Neuronal stem cell (in vitro differentiated cells): ENCODE measurements at regions not wholly inside any gene's neighbourhood (a gene's known extent, or its start where the extent isn't known, plus 50 kb on each side); places are given as distances from the start of the nearest gene placed in this dataset.
"Not testable (repeated sequence)": the region's sequence is repeated elsewhere in the genome, so short reads cannot be mapped to it uniquely, and the experiment has no call there.

ENCODE experiments used
- DNase-seq: peaks from one replicate; pipeline ENCODE4 v3.0.0-alpha.2; 2013; ENCODE audit warnings: low spot score
- H2AFZ ChIP-seq: one replicate; pipeline ENCODE4 v1.6.1; 2013; ENCODE audit warnings: mild to moderate bottlenecking, low read length, inconsistent platforms
- H2AK5ac ChIP-seq: 2 replicates; pipeline ENCODE4 v1.6.1; 2013; ENCODE audit warnings: low read depth, mild to moderate bottlenecking, inconsistent platforms, low read length, moderate library complexity, mixed read lengths
- H2BK120ac ChIP-seq: 2 replicates; pipeline ENCODE4 v1.6.1; 2013; ENCODE audit warnings: low read depth, mild to moderate bottlenecking, inconsistent platforms, low read length, moderate library complexity, mixed read lengths
- H2BK12ac ChIP-seq: one replicate; pipeline ENCODE4 v1.6.1; 2013; ENCODE audit warnings: low read length, inconsistent platforms
- H2BK15ac ChIP-seq: 2 replicates; pipeline ENCODE4 v1.6.1; 2013; ENCODE audit warnings: mild to moderate bottlenecking, low read length, inconsistent platforms, mixed read lengths
- H2BK5ac ChIP-seq: one replicate; pipeline ENCODE4 v1.6.1; 2013; ENCODE audit warnings: inconsistent platforms, mild to moderate bottlenecking, low read length, moderate library complexity
- H3K14ac ChIP-seq: one replicate; pipeline ENCODE4 v1.6.1; 2013; ENCODE audit warnings: low read length, inconsistent platforms
- H3K18ac ChIP-seq: 2 replicates; pipeline ENCODE4 v1.6.1; 2013; ENCODE audit warnings: low read length, inconsistent platforms
- H3K23ac ChIP-seq: 2 replicates; pipeline ENCODE4 v1.6.1; 2013; ENCODE audit warnings: low read depth, mild to moderate bottlenecking, mixed read lengths, low read length, inconsistent platforms; ENCODE audit not compliant: poor library complexity
- H3K27ac ChIP-seq: replicated peaks from 3 replicates; pipeline ENCODE4 v1.5.1; 2013; ENCODE audit warnings: low read length, inconsistent platforms
- H3K27me3 ChIP-seq, 3 experiments: 2 replicates each; pipeline ENCODE4 v1.6.1; 2013; ENCODE audit warnings: low read length in 3 of 3, mild to moderate bottlenecking in 2 of 3, inconsistent platforms in 1 of 3, low read depth in 1 of 3, mixed read lengths in 1 of 3, moderate library complexity in 1 of 3; ENCODE audit not compliant: control insufficient read depth in 3 of 3, insufficient read depth in 3 of 3
- H3K36me3 ChIP-seq, 2 donors: replicated peaks in 1 of 2; 2 replicates each; pipeline ENCODE4 v1.6.1; 2013; ENCODE audit warnings: low read length in 2 of 2; ENCODE audit not compliant: control insufficient read depth in 2 of 2, insufficient read depth in 2 of 2
- H3K4ac ChIP-seq: 2 replicates; pipeline ENCODE4 v1.6.1; 2013; ENCODE audit warnings: inconsistent platforms, mild to moderate bottlenecking, low read length, moderate library complexity
- H3K4me1 ChIP-seq, 2 donors: 1 replicate in 1 of 2; 2 replicates in 1 of 2; pipeline ENCODE4 v1.6.1; 2013; ENCODE audit warnings: low read length in 2 of 2, low read depth in 1 of 2; ENCODE audit not compliant: control insufficient read depth in 2 of 2, insufficient read depth in 1 of 2
- H3K4me2 ChIP-seq: one replicate; pipeline ENCODE4 v1.6.1; 2013; ENCODE audit warnings: mild to moderate bottlenecking, low read length, inconsistent platforms; ENCODE audit not compliant: insufficient read depth, poor library complexity, severe bottlenecking
- H3K4me3 ChIP-seq, 2 donors: 2 replicates each; pipeline ENCODE4 v1.5.1; 2013; ENCODE audit warnings: low read length in 2 of 2, mild to moderate bottlenecking in 2 of 2, inconsistent platforms in 1 of 2, moderate library complexity in 1 of 2
- H3K79me1 ChIP-seq: one replicate; pipeline ENCODE4 v1.6.1; 2013; ENCODE audit warnings: low read depth, mild to moderate bottlenecking, inconsistent platforms, low read length, moderate library complexity
- H3K9ac ChIP-seq: one replicate; pipeline ENCODE4 v1.6.1; 2013; ENCODE audit warnings: mild to moderate bottlenecking, low read depth, low read length, inconsistent platforms; ENCODE audit not compliant: poor library complexity
- H3K9me3 ChIP-seq, 2 donors: replicated peaks in 1 of 2; 2 replicates each; pipeline versions ENCODE3 to v1.6.1; 2013; ENCODE audit warnings: low read length in 2 of 2, mild to moderate bottlenecking in 2 of 2, inconsistent platforms in 1 of 2, low read depth in 1 of 2, mixed read lengths in 1 of 2, moderate library complexity in 1 of 2; ENCODE audit not compliant: control insufficient read depth in 2 of 2, insufficient read depth in 1 of 2
- H4K8ac ChIP-seq: one replicate; pipeline ENCODE4 v1.6.1; 2013; ENCODE audit warnings: low read depth, mild to moderate bottlenecking, inconsistent platforms, low read length, moderate library complexity
- H4K91ac ChIP-seq: one replicate; pipeline ENCODE4 v1.6.1; 2013; ENCODE audit warnings: low read length, low read depth, mild to moderate bottlenecking, inconsistent platforms; ENCODE audit not compliant: poor library complexity
- WGBS, 2 donors: extraction: QIAGEN DNeasy Blood & Tissue Kit; methylation state at CpG; one replicate each; pipeline ENCODE4 v1.1.7; 2013; ENCODE audit warnings: missing lambda C conversion rate in 2 of 2, mixed read lengths in 1 of 2; ENCODE audit not compliant: insufficient read length in 2 of 2, insufficient replicate concordance in 1 of 2; ENCODE audit errors: extremely low coverage in 2 of 2; 5-methylcytosine and 5-hydroxymethylcytosine counted together

GRCh38 chr3:73827725-73828211, 203.0 kb upstream of the PDZRN3 start:
- H3K4me2 ChIP-seq, result no peak overlapping the region
- no peak overlapping the region for H2BK12ac ChIP-seq
- H3K18ac ChIP-seq, result no peak overlapping the region
- H3K27ac ChIP-seq, result no peak overlapping the region
- DNase-seq, result no peak
- H4K8ac ChIP-seq, result no peak overlapping the region
- no CpG with 5 or more reads among the region's 2 CpGs for WGBS, 2 donors
- no peak overlapping the region for H2AFZ ChIP-seq
- no peak overlapping the region for H3K23ac ChIP-seq
- H3K27me3 ChIP-seq, result peaks cover 0 to 6% (median 0%) of the 10 kb centered on the region in 3 experiments
- no peaks in the 10 kb centered on the region for H3K36me3 ChIP-seq
- H3K4me1 ChIP-seq, result peaks cover 0 to 2% of the 10 kb centered on the region in 2 donors
- no peak overlapping the region for H4K91ac ChIP-seq
- H3K14ac ChIP-seq, result no peak overlapping the region
- H3K4ac ChIP-seq, result no peak overlapping the region
- H3K9me3 ChIP-seq, result no peaks in the 10 kb centered on the region
- no peak overlapping the region for H2BK5ac ChIP-seq
- H3K9ac ChIP-seq, result no peak overlapping the region
- H2BK15ac ChIP-seq, result no peak overlapping the region
- H2BK120ac ChIP-seq, result no peak overlapping the region
- H3K79me1 ChIP-seq, result no peaks in the 10 kb centered on the region
- no peak overlapping the region for H2AK5ac ChIP-seq
- no peak overlapping the region for H3K4me3 ChIP-seq

- WGBS, 2 donors, result no CpG with 5 or more reads among the region's 2 CpGs
- no peak overlapping the region for H3K27ac ChIP-seq
- H2BK120ac ChIP-seq, result no peak overlapping the region
Measured at GRCh38 chr3:73827204-73827603, 202.5 kb upstream of the PDZRN3 start.

GRCh38 chr3:73820896-73821295, 196.2 kb upstream of the PDZRN3 start:
- H2BK12ac ChIP-seq, H2BK15ac ChIP-seq, H4K91ac ChIP-seq, H3K4me3 ChIP-seq, H3K79me1 ChIP-seq, DNase-seq, H2AFZ ChIP-seq, H2BK120ac ChIP-seq, H3K23ac ChIP-seq, H3K14ac ChIP-seq, H2BK5ac ChIP-seq, H3K36me3 ChIP-seq, H3K27ac ChIP-seq, H3K27me3 ChIP-seq, H3K9ac ChIP-seq, H3K9me3 ChIP-seq, H3K4ac ChIP-seq, H3K18ac ChIP-seq, H4K8ac ChIP-seq, H3K4me1 ChIP-seq, H2AK5ac ChIP-seq, H3K4me2 ChIP-seq: not testable (repeated sequence)

More at GRCh38 chr3:73827204-73827603, 202.5 kb upstream of the PDZRN3 start:
- H2BK15ac ChIP-seq, result no peak overlapping the region
- H2AK5ac ChIP-seq, result no peak overlapping the region
- H3K36me3 ChIP-seq, result no peaks in the 10 kb centered on the region
- no peaks in the 10 kb centered on the region for H3K79me1 ChIP-seq
- no peak overlapping the region for H3K14ac ChIP-seq
- no peak overlapping the region for H2BK5ac ChIP-seq
- H3K23ac ChIP-seq, result no peak overlapping the region
- H3K4me2 ChIP-seq, result no peak overlapping the region
- H3K9me3 ChIP-seq, result no peaks in the 10 kb centered on the region
- peaks cover 0 to 2% of the 10 kb centered on the region in 2 donors for H3K4me1 ChIP-seq
- no peak overlapping the region for H2BK12ac ChIP-seq
- H4K8ac ChIP-seq, result no peak overlapping the region
- no peak overlapping the region for H3K18ac ChIP-seq
- H2AFZ ChIP-seq, result no peak overlapping the region
- no peak for DNase-seq
- no peak overlapping the region for H4K91ac ChIP-seq
- H3K27me3 ChIP-seq, result peaks cover 0 to 6% (median 0%) of the 10 kb centered on the region in 3 experiments
- H3K4me3 ChIP-seq, result no peak overlapping the region
- no peak overlapping the region for H3K4ac ChIP-seq
- no peak overlapping the region for H3K9ac ChIP-seq

GRCh38 chr3:73820431-73820830, 195.7 kb upstream of the PDZRN3 start:
- no peaks in the 10 kb centered on the region for H3K36me3 ChIP-seq
- no peak overlapping the region for H2AFZ ChIP-seq
- no peak overlapping the region for H3K27ac ChIP-seq
- H2BK15ac ChIP-seq, result no peak overlapping the region
- no peak overlapping the region for H2BK12ac ChIP-seq
- no peaks in the 10 kb centered on the region for H3K79me1 ChIP-seq
- H3K4me1 ChIP-seq, result no peaks in the 10 kb centered on the region
- DNase-seq, result no peak
- H3K4me3 ChIP-seq, result no peak overlapping the region
- no CpG with 5 or more reads among the region's 1 CpG for whole genome bisulfite sequencing, 2 donors
- no peak overlapping the region for H2BK120ac ChIP-seq
- H3K18ac ChIP-seq, result no peak overlapping the region
- no peaks in the 10 kb centered on the region for H3K27me3 ChIP-seq
- no peak overlapping the region for H4K91ac ChIP-seq
- H2AK5ac ChIP-seq, result no peak overlapping the region
- no peak overlapping the region for H3K23ac ChIP-seq
- no peak overlapping the region for H4K8ac ChIP-seq
- no peak overlapping the region for H3K4me2 ChIP-seq
- peaks cover 0 to 3% of the 10 kb centered on the region in 2 donors for H3K9me3 ChIP-seq
- H3K4ac ChIP-seq, result no peak overlapping the region
- no peak overlapping the region for H3K14ac ChIP-seq
- no peak overlapping the region for H3K9ac ChIP-seq
- H2BK5ac ChIP-seq, result no peak overlapping the region
